DOHH2 (cell line): ENCODE measurements at regions not wholly inside any gene's neighbourhood (a gene's known extent, or its start where the extent isn't known, plus 50 kb on each side); places are given as distances from the start of the nearest gene placed in this dataset.

Source experiments
- CTCF ChIP-seq: fragments of 200-600 bp; sonication (generic); IDR thresholded peaks from one replicate; pipeline ENCODE4 v1.5.1; 2014; ENCODE audit warnings: antibody characterized with exemption, mild to moderate bottlenecking, low read depth, low read length; ENCODE audit not compliant: poor library complexity, severe bottlenecking
- EZH2phosphoT487 ChIP-seq: fragments of 200-600 bp; sonication (generic); IDR thresholded peaks from 2 replicates; pipeline ENCODE4 v1.6.1; 2017; ENCODE audit warnings: borderline replicate concordance, mild to moderate bottlenecking, antibody characterized with exemption, low read length, moderate library complexity, mixed read lengths

DNA sequence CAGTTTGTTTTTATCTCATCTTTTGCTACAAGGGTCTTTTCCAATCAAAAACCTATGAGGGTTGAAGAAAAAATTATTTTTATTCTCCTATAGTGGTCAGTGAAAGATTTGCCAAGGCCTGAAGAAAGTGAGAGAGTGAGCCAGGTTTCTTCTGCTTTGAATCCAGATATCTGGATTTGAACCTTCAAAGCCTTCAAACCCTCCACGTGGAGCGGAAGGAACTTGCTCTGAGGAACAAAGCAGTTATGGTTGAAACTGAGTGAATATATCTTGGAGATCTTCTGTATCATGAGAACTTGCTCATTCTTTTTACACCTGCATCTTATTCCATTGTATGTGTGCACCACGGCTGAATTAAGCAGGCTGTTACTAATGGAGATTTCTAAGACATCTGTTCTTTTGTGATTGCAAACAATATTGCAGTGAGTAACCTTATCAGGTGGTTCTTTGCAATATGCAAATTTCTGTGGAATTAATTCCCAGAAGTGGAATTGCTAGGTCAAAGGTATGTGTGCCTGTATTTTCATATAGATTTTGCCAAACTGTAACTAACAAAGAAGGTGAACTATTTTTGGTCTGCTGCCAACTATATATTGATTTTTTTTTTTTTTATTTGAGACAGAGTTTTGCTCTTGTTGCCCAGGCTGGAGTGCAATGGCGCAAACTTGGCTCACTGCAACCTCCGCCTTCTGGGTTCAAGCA, 147.9 kb downstream of the B3GNT2 start:
- TF ChIP-seq CTCF, result no peak
- no peak for TF ChIP-seq EZH2phosphoT487
